Mesendoderm (in vitro differentiated cells): ENCODE measurements at regions not wholly inside any gene's neighbourhood (a gene's known extent, or its start where the extent isn't known, plus 50 kb on each side); places are given as distances from the start of the nearest gene placed in this dataset.

Experiments
- DNase-seq: peaks from one replicate; pipeline ENCODE4 v3.0.0; 2013
- H2AK5ac ChIP-seq: 2 replicates; pipeline ENCODE4 v1.6.1; 2013; ENCODE audit warnings: low read length, inconsistent platforms
- H2BK120ac ChIP-seq: 2 replicates; pipeline ENCODE4 v1.6.1; 2013; ENCODE audit warnings: low read depth, mild to moderate bottlenecking, low read length, moderate library complexity, mixed read lengths
- H2BK15ac ChIP-seq: replicated peaks from 2 replicates; pipeline ENCODE4 v1.6.1; 2013; ENCODE audit warnings: low read depth, mild to moderate bottlenecking, moderate library complexity
- H2BK5ac ChIP-seq: 2 replicates; pipeline ENCODE4 v1.6.1; 2013; ENCODE audit warnings: low read length, inconsistent platforms
- H3K18ac ChIP-seq: 2 replicates; pipeline ENCODE4 v1.6.1; 2013; ENCODE audit warnings: mild to moderate bottlenecking, low read length, mixed read lengths
- H3K23ac ChIP-seq: one replicate; pipeline ENCODE4 v1.6.1; 2013; ENCODE audit warnings: low read length
- H3K27ac ChIP-seq: 2 replicates; pipeline ENCODE4 v1.5.1; 2013; ENCODE audit warnings: low read depth, mild to moderate bottlenecking, inconsistent platforms, low read length, moderate library complexity
- H3K27me3 ChIP-seq: 2 replicates; pipeline ENCODE4 v1.6.1; 2013; ENCODE audit warnings: low read length, control low read depth, mild to moderate bottlenecking, inconsistent platforms; ENCODE audit not compliant: insufficient read depth, poor library complexity
- H3K36me3 ChIP-seq: 2 replicates; pipeline ENCODE4 v1.6.1; 2013; ENCODE audit warnings: low read length, inconsistent platforms; ENCODE audit not compliant: control insufficient read depth, insufficient read depth
- H3K4ac ChIP-seq: one replicate; pipeline ENCODE4 v1.6.1; 2013; ENCODE audit warnings: low read depth, mild to moderate bottlenecking, low read length, moderate library complexity
- H3K4me1 ChIP-seq: 2 replicates; pipeline ENCODE4 v1.6.1; 2013; ENCODE audit warnings: low read depth, low read length, inconsistent platforms; ENCODE audit not compliant: control insufficient read depth
- H3K4me2 ChIP-seq: 2 replicates; pipeline ENCODE4 v1.6.1; 2013; ENCODE audit warnings: low read length
- H3K4me3 ChIP-seq: 2 replicates; pipeline ENCODE4 v1.5.1; 2013; ENCODE audit warnings: mild to moderate bottlenecking, low read length
- H3K56ac ChIP-seq: one replicate; pipeline ENCODE4 v1.6.1; 2013; ENCODE audit warnings: low read length
- H3K79me1 ChIP-seq: 2 replicates; pipeline ENCODE4 v1.6.1; 2013; ENCODE audit warnings: low read length, inconsistent platforms
- H3K79me2 ChIP-seq: 2 replicates; pipeline ENCODE4 v1.6.1; 2013; ENCODE audit warnings: mild to moderate bottlenecking, low read length; ENCODE audit not compliant: control insufficient read depth, insufficient read depth
- H3K9ac ChIP-seq: 2 replicates; pipeline ENCODE4 v1.6.1; 2013; ENCODE audit warnings: low read length, inconsistent platforms
- H4K5ac ChIP-seq: one replicate; pipeline ENCODE4 v1.6.1; 2013; ENCODE audit warnings: low read length
- H4K8ac ChIP-seq: one replicate; pipeline ENCODE4 v1.6.1; 2013; ENCODE audit warnings: low read depth, mild to moderate bottlenecking, control low read depth, low read length, moderate library complexity
- WGBS: extraction: QIAGEN DNeasy Blood & Tissue Kit; methylation state at CpG from one replicate; pipeline ENCODE4 v1.1.7; 2013; ENCODE audit warnings: low lambda C conversion rate, missing lambda C conversion rate; ENCODE audit not compliant: insufficient coverage; ENCODE audit errors: extremely low coverage; 5-methylcytosine and 5-hydroxymethylcytosine counted together

GRCh38 chr14:26870722-26871617 is 273.1 kb upstream of the NOVA1 start:
- Histone ChIP-seq H3K4me2 (no peak overlapping the region), H4K8ac (no peak overlapping the region), H3K56ac (no peak overlapping the region), H3K27ac (no peak overlapping the region), H3K36me3 (no peaks in the 10 kb centered on the region), H2BK120ac (no peak overlapping the region), H2BK15ac (no peak overlapping the region), H2BK5ac (no peak overlapping the region), H2AK5ac (no peak overlapping the region), H3K18ac (no peak overlapping the region), H3K79me1 (no peaks in the 10 kb centered on the region), H3K4me3 (no peak overlapping the region), H3K79me2 (no peaks in the 10 kb centered on the region), H4K5ac (no peak overlapping the region), H3K4ac (no peak overlapping the region), H3K23ac (no peak overlapping the region), H3K9ac (no peak overlapping the region), H3K4me1 (no peaks in the 10 kb centered on the region), H3K27me3 (no peaks in the 10 kb centered on the region)
- DNase-seq, result no peak
- no CpG with 5 or more reads among the region's 8 CpGs for WGBS

DNA sequence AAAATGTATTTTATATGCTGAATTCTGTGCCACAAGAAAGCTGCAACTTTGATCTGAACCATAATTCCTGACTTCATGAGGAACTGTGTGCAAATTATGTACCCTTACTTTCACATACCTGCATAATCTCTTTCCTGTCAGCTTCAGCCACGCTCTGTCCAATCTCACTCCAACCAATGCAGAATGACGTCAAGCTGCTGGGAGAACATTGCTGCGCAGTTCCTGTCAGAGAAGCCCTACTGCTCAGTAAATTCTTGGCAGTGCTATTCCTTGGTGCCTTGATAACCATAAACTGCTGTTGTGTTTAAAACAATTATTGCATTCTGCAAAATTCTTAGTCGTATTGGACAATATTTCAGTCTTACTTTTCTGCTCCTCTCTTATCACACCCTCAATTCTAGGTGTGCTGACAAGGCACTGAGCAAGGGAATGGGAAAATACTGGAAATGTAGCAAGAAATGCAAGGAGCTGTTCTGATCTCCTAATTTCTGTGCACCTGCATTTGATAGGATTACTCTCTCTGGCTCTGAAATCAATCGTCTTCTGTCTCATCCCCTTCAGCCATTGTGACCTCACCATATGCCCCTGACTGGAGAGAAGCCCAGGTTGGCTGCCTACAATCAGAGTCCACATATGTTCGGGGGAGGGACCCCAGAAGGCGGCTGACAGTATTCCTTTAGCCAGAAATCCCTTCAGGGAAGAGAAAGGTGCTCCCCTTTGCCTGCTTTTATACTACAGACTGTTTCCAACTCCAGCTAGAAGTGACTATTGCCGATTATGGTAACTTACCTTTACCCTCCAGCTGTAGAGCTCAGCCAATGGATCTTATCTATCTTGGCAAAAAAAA is 274.9 kb upstream of the NOVA1 start:
- Histone ChIP-seq H2BK15ac (no peak overlapping the region), H2BK5ac (no peak overlapping the region), H3K36me3 (no peaks in the 10 kb centered on the region), H3K4me3 (no peak overlapping the region), H3K18ac (no peak overlapping the region), H3K27ac (no peak overlapping the region), H2BK120ac (no peak overlapping the region), H3K4me1 (no peaks in the 10 kb centered on the region), H2AK5ac (no peak overlapping the region), H3K79me1 (no peaks in the 10 kb centered on the region), H3K79me2 (no peaks in the 10 kb centered on the region), H4K8ac (no peak overlapping the region), H4K5ac (no peak overlapping the region), H3K9ac (no peak overlapping the region), H3K56ac (no peak overlapping the region), H3K4ac (no peak overlapping the region), H3K4me2 (no peak overlapping the region), H3K23ac (no peak overlapping the region), H3K27me3 (no peaks in the 10 kb centered on the region)
- no CpG with 5 or more reads among the region's 8 CpGs for WGBS
- DNase-seq, result peak; percentile 3

DNA sequence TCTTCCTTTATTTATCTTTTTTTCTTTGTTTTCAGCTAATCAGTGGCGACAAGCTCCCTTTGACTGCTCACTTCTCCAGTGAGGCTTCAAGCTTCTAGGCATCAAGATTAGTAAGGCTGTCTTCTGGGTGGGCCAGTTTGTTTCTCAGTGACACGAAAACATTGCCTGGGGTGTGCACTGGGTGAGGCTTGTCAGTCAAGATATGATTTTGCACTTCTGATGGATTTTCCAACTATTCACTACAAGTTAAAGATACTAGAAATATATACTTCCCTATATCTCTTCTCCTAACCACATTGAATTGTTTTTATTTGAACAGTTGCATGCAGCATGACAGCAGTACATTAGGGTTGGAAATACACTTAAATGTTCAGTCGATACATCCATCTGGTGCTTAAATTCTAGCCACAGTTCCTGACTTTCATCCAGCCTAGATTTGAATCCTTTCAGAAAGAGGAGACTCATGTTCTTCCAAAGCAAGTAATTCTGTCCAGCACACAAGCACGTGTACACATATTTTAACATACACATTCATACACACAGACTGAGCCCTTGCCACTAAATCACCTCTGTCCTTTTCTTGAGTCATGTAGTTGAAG is 275.6 kb upstream of the NOVA1 start:
- Histone ChIP-seq H3K79me2 (no peaks in the 10 kb centered on the region), H2BK15ac (no peak overlapping the region), H3K9ac (no peak overlapping the region), H3K18ac (no peak overlapping the region), H3K4me3 (no peak overlapping the region), H3K56ac (no peak overlapping the region), H3K79me1 (no peaks in the 10 kb centered on the region), H3K36me3 (no peaks in the 10 kb centered on the region), H3K27ac (no peak overlapping the region), H2AK5ac (no peak overlapping the region), H4K8ac (no peak overlapping the region), H3K4me1 (no peaks in the 10 kb centered on the region), H3K23ac (no peak overlapping the region), H2BK120ac (no peak overlapping the region), H3K4me2 (no peak overlapping the region), H3K27me3 (no peaks in the 10 kb centered on the region), H4K5ac (no peak overlapping the region), H2BK5ac (no peak overlapping the region), H3K4ac (no peak overlapping the region)
- WGBS, result no CpG with 5 or more reads among the region's 4 CpGs
- peak; percentile 9 for DNase-seq

- no peak overlapping the region for H3K4me3 ChIP-seq
- no peak overlapping the region for H2BK120ac ChIP-seq
- no peak for DNase-seq
- no peak overlapping the region for H3K4ac ChIP-seq
- no peak overlapping the region for H3K9ac ChIP-seq
- H4K8ac ChIP-seq, result no peak overlapping the region
- no peak overlapping the region for H2BK5ac ChIP-seq
- no peak overlapping the region for H4K5ac ChIP-seq
- no peak overlapping the region for H3K23ac ChIP-seq
- H3K56ac ChIP-seq, result no peak overlapping the region
- WGBS, result no CpG with 5 or more reads among the region's 1 CpG
- no peak overlapping the region for H3K27ac ChIP-seq
- no peaks in the 10 kb centered on the region for H3K4me1 ChIP-seq
- no peak overlapping the region for H3K4me2 ChIP-seq
- no peaks in the 10 kb centered on the region for H3K27me3 ChIP-seq
- H3K79me1 ChIP-seq, result no peaks in the 10 kb centered on the region
- H3K79me2 ChIP-seq, result no peaks in the 10 kb centered on the region
- no peak overlapping the region for H2AK5ac ChIP-seq
- no peak overlapping the region for H3K18ac ChIP-seq
- H2BK15ac ChIP-seq, result no peak overlapping the region
- no peaks in the 10 kb centered on the region for H3K36me3 ChIP-seq
Measured at GRCh38 chr14:26887847-26888246, 290.0 kb upstream of the NOVA1 start.

DNA sequence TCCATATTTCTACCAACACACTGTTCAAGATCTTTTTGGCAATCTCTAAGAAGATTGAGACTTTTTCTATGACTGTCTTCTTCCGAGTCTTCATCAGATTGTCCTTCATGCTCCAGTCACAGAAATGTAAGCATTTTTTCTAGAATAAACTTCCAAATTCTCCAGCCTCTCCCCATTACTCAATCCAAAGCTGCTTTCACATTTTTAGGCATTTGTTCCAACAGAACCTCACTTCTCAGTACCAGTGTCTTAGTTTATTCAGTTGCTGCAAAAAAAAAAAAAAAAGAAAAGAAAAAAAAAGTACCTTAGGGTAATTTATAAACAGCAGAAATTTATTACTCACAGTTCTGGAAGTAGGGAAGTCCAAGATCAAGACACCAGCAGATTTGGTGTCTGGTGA is 290.8 kb upstream of the NOVA1 start:
- H3K4me3 ChIP-seq, result no peak overlapping the region
- H3K4me2 ChIP-seq, result no peak overlapping the region
- no peaks in the 10 kb centered on the region for H3K27me3 ChIP-seq
- H3K27ac ChIP-seq, result no peak overlapping the region
- DNase-seq, result no peak
- no peak overlapping the region for H3K9ac ChIP-seq
- no peak overlapping the region for H2BK5ac ChIP-seq
- no peaks in the 10 kb centered on the region for H3K36me3 ChIP-seq
- no peaks in the 10 kb centered on the region for H3K4me1 ChIP-seq
- H3K79me2 ChIP-seq, result no peaks in the 10 kb centered on the region
- no peak overlapping the region for H3K56ac ChIP-seq
- H3K23ac ChIP-seq, result no peak overlapping the region
- no peak overlapping the region for H3K18ac ChIP-seq
- H4K5ac ChIP-seq, result no peak overlapping the region
- H2AK5ac ChIP-seq, result no peak overlapping the region
- H2BK120ac ChIP-seq, result no peak overlapping the region
- no peak overlapping the region for H3K4ac ChIP-seq
- no peaks in the 10 kb centered on the region for H3K79me1 ChIP-seq
- H4K8ac ChIP-seq, result no peak overlapping the region
- no CpG with 5 or more reads among the region's 1 CpG for WGBS
- H2BK15ac ChIP-seq, result no peak overlapping the region
